Ovary (tissue), 7 donors: ENCODE measurements at regions not wholly inside any gene's neighbourhood (a gene's known extent, or its start where the extent isn't known, plus 50 kb on each side); places are given as distances from the start of the nearest gene placed in this dataset.

Source experiments
- DNase-seq, 5 donors: peaks; one replicate each; pipeline ENCODE4 v3.0.0-alpha.2; 2019 to 2020
- H3K27ac ChIP-seq, 2 donors: fragments of 200-600 bp; one replicate each; pipeline versions ENCODE4 v1.5.1 to v1.8.0; 2019 to 2022
- H3K27me3 ChIP-seq: fragments of 200-600 bp; one replicate; pipeline ENCODE4 v1.8.0; 2022
- H3K36me3 ChIP-seq: fragments of 200-600 bp; sonication (generic); one replicate; pipeline ENCODE4 v1.5.1; 2019
- H3K4me1 ChIP-seq: one replicate; pipeline ENCODE4 v1.8.1; 2013; ENCODE audit warnings: mild to moderate bottlenecking, moderate library complexity; ENCODE audit not compliant: insufficient read depth
- H3K4me3 ChIP-seq: fragments of 200-600 bp; sonication (generic); one replicate; pipeline ENCODE4 v1.5.1; 2017
- H3K9me3 ChIP-seq, 2 donors: fragments of 200-600 bp in 1 of 2; sonication (generic) in 1 of 2; one replicate each; pipeline versions ENCODE4 v1.5.1 to v1.8.1; 2013 to 2019; ENCODE audit warnings: mild to moderate bottlenecking in 1 of 2, moderate library complexity in 1 of 2
- EP300 ChIP-seq: sonication (generic); formaldehyde crosslinking; IDR thresholded peaks from one replicate; pipeline ENCODE4 v1.6.1; 2017; ENCODE audit warnings: antibody characterized with exemption
- POLR2A ChIP-seq: fragments of 450-650 bp; IDR thresholded peaks from one replicate; pipeline ENCODE4 v1.6.1; 2017; ENCODE audit warnings: antibody characterized with exemption, mild to moderate bottlenecking, moderate library complexity
- WGBS, 3 donors: extraction: QIAGEN DNeasy Blood & Tissue Kit in 1 of 3; methylation state at CpG; one replicate each; pipeline versions ENCODE4 v1.1.5 to v1.1.7; 2013 to 2017; 5-methylcytosine and 5-hydroxymethylcytosine counted together
- intact Hi-C, 4 donors: fragments of 100-400 bp; cut with DNase I; formaldehyde crosslinking; loops; one replicate each; pipeline versions ENCODE4 v1.11.0 to v1.15.1; 2022 to 2023
- TF ChIP-seq, protein P1 (sequence below), 3 donors: fragments of 450-650 bp in 2 of 3; fragments of 200-600 bp in 1 of 3; IDR thresholded peaks; one replicate each; pipeline versions ENCODE4 v1.5.1 to v1.8.0; 2016 to 2022; ENCODE audit warnings: antibody characterized with exemption in 3 of 3, mild to moderate bottlenecking in 1 of 3
- donor health status: DM: no; HTN: no; CAD: no; lungs with moderate emphysema.
- donor health status: DM: no; HTN: no; CAD: no.
- donor health status: Bipolar disorder and iron deficiency.
- donor health status: DM: no; HTN: no; CAD: no.
- donor health status: DM: yes; HTN: yes; CAD: no.

DNA sequence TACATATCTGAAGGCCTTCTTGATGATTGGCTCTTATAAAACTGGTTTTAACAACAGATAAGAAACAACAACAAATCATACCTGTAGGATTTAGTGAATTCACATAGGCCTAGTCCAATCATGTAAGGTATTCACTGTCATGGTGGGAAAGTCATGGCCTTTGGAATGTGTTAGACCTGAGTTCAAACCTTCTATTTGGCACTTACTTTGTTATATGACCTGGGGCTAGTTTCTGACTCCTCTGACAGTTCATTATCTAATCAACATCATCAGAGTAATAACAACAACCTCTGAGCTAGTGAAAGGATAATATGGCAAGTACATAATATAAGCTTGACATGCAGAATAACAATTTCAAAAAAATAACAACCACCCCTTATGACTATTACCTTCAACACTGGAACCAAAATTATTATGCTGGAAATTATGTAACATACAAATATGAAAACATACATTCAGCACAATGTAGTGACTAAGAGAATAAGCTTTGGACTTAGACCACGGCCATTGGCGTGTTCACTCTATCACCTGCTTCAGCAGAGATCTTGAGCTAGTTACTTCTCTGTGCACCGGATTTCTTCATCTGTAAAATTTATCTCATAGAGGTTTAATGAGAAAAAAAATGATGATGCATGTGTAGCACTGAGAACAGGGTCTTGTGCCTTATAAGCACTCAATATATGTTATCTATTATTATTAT lies 597.6 kb downstream of the LMO4 start:
- Histone ChIP-seq H3K36me3 (no peaks in the 10 kb centered on the region), H3K27ac (no peak overlapping the region), H3K27me3 (no peaks in the 10 kb centered on the region), H3K9me3 (no peaks in the 10 kb centered on the region), H3K4me1 (no peaks in the 10 kb centered on the region), H3K4me3 (no peak overlapping the region)
- TF ChIP-seq, protein P1, sequence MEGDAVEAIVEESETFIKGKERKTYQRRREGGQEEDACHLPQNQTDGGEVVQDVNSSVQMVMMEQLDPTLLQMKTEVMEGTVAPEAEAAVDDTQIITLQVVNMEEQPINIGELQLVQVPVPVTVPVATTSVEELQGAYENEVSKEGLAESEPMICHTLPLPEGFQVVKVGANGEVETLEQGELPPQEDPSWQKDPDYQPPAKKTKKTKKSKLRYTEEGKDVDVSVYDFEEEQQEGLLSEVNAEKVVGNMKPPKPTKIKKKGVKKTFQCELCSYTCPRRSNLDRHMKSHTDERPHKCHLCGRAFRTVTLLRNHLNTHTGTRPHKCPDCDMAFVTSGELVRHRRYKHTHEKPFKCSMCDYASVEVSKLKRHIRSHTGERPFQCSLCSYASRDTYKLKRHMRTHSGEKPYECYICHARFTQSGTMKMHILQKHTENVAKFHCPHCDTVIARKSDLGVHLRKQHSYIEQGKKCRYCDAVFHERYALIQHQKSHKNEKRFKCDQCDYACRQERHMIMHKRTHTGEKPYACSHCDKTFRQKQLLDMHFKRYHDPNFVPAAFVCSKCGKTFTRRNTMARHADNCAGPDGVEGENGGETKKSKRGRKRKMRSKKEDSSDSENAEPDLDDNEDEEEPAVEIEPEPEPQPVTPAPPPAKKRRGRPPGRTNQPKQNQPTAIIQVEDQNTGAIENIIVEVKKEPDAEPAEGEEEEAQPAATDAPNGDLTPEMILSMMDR (IDR thresholded peaks at IDR 0.05): no peak
- TF ChIP-seq EP300 (no peak), POLR2A (no peak)
- WGBS, 3 donors: 96 to 97% (median 97%) methylated on average over 3 of the region's 3 CpGs
- no peak for DNase-seq
- intact Hi-C loops: no loop called here

DNA sequence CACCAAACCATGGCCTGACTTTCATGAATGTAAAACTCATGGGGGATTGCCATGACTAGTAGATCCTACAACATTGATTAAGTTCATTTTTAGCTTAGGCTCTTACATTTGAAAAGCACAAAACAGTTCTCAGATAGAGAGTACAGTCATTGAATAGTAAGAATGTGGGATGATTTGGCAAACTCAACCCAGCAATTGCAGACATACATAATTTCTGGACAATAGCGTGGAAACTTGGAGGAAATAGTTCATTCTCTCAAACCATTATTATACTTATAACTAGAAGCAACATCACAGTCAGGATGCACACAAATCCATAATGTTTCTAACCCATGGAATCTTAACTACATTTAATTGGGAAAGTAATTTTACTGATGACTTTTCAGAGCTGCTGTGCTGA lies 598.2 kb downstream of the LMO4 start:
- Histone ChIP-seq H3K9me3 (no peaks in the 10 kb centered on the region), H3K4me1 (no peaks in the 10 kb centered on the region), H3K36me3 (no peaks in the 10 kb centered on the region), H3K4me3 (no peak overlapping the region), H3K27ac (no peak overlapping the region), H3K27me3 (no peaks in the 10 kb centered on the region)
- WGBS, 3 donors: 70 to 87% (median 83%) methylated on average over 1 of the region's 1 CpG
- no peak for TF ChIP-seq POLR2A
- TF ChIP-seq, protein P1 (IDR thresholded peaks at IDR 0.05): no peak
- no peak for TF ChIP-seq EP300
- intact Hi-C loops: no loop called here
- no peak for DNase-seq

DNA sequence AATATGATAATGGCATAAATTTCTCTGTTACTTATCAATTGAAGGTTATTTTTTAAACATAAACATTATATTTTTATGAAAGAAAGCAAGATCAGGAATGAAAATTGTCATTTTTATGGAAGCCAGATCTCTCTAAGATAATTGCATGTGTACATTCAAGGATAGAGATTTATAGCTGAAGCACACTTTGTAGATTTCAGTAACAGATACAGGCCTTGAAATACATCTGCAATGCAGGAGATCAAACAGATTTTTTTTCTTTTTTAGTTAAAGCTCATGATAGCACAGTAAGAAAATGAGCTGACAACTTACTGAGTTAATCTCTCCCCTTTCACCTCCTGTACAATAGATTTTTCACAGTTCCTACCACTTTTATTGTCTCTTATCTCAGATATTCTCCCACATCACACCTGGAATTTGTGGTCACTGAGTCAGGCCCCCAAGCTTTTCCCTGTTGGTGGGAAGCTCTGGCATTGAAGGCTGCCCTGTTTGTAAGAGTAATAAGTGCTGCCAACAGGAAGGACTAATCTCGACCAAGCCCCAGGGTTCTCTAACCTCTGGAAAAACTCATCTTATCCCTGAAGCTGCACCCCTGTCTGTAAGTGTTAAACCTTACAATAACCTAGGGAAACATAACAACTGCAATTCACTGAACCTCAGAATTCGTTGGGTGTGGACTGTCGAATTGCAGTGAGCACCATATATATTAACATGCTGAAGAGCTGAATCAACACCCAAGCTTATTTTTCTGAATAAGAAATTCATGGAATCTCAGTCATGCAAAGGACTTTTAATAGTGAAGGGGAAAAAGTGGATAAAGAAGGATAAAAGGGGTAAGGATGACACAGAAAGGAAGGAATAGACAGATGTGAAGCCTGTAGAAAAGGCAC lies 599.0 kb downstream of the LMO4 start:
- TF ChIP-seq POLR2A: no peak
- no peak for TF ChIP-seq EP300
- TF ChIP-seq, protein P1 (IDR thresholded peaks at IDR 0.05): no peak
- H3K4me1 ChIP-seq: no peaks in the 10 kb centered on the region
- H3K27ac ChIP-seq: no peak overlapping the region
- no peak overlapping the region for H3K4me3 ChIP-seq
- intact Hi-C loops: no loop called here
- no peaks in the 10 kb centered on the region for H3K9me3 ChIP-seq
- WGBS, 3 donors: 53 to 79% (median 70%) methylated on average over 3 of the region's 3 CpGs
- H3K36me3 ChIP-seq: no peaks in the 10 kb centered on the region
- no peaks in the 10 kb centered on the region for H3K27me3 ChIP-seq
- no peak for DNase-seq

DNA sequence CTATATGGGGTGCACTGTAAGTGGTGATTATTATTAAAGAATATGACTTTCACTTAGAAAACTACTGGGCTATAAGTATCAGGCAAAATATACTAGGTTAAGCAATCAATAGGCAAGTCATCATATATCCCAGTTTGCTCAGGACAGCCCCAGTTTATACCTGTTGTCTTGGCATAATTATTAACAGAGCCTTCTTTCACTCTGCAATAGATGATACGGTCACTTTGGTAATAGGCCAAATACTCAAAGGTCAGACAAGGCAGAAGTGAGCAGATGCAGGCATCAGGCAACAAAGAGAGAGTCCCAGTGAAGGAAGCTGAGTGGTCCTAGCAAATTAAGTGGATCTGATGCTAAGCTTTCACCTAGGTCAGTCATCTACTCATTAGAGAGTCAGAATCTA lies 599.9 kb downstream of the LMO4 start:
- Histone ChIP-seq H3K36me3 (no peaks in the 10 kb centered on the region), H3K27me3 (no peaks in the 10 kb centered on the region), H3K9me3 (no peaks in the 10 kb centered on the region), H3K27ac (no peak overlapping the region), H3K4me3 (no peak overlapping the region), H3K4me1 (no peaks in the 10 kb centered on the region)
- no peak for DNase-seq
- 50 to 73% (median 50%) methylated on average over 1 of the region's 1 CpG for WGBS, 3 donors
- TF ChIP-seq POLR2A (no peak), EP300 (no peak)
- TF ChIP-seq, protein P1 (IDR thresholded peaks at IDR 0.05): no peak
- intact Hi-C loops: no loop called here
